ENCODE measurements at regions not wholly inside any gene's neighbourhood (a gene's known extent, or its start where the extent isn't known, plus 50 kb on each side); places are given as distances from the start of the nearest gene placed in this dataset.

DNA sequence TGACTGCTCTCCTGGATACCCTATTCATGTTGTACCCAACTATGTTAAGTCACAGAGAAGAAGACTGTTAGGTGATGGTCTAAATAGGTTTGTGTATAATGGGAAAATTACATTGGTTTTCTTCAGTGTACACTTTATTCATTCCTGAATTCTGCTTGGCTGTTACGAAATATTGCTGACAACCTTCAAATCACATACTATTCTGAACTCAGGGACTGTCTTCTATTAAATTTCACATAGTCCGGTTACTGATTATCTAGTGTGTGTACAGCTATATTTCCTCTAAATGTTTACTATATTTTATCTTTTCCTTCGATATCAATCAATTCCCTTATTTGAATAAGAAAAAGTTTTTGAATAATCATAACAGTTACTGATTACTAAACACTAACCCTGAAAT is 1090.3 kb upstream of the CITED2 start:
- Histone ChIP-seq H3K4me3 (ENCODE audit: low read depth, low read length, poor library complexity, severe bottlenecking) (no peak overlapping the region), H3K4me1 (ENCODE audit: insufficient read depth, low read length, poor library complexity, severe bottlenecking) (peaks cover 9% of the 10 kb centered on the region), H3K36me3 (ENCODE audit: insufficient read depth, low read length, poor library complexity, severe bottlenecking) (no peaks in the 10 kb centered on the region), H3K27me3 (replicated peaks; ENCODE audit: insufficient read depth, low read depth, low read length, poor library complexity) (no peaks in the 10 kb centered on the region), H3K9me3 (ENCODE audit: low read depth, low read length, poor library complexity, severe bottlenecking) (peaks cover 21% of the 10 kb centered on the region), H3K27ac (ENCODE audit: low read depth, low read length, poor library complexity, severe bottlenecking) (no peak overlapping the region)
- TF ChIP-seq EZH2 (IDR thresholded peaks at IDR 0.05; ENCODE audit: borderline replicate concordance, low read depth, low read length, poor library complexity, severe bottlenecking) = no peak
- TF ChIP-seq, protein P1, sequence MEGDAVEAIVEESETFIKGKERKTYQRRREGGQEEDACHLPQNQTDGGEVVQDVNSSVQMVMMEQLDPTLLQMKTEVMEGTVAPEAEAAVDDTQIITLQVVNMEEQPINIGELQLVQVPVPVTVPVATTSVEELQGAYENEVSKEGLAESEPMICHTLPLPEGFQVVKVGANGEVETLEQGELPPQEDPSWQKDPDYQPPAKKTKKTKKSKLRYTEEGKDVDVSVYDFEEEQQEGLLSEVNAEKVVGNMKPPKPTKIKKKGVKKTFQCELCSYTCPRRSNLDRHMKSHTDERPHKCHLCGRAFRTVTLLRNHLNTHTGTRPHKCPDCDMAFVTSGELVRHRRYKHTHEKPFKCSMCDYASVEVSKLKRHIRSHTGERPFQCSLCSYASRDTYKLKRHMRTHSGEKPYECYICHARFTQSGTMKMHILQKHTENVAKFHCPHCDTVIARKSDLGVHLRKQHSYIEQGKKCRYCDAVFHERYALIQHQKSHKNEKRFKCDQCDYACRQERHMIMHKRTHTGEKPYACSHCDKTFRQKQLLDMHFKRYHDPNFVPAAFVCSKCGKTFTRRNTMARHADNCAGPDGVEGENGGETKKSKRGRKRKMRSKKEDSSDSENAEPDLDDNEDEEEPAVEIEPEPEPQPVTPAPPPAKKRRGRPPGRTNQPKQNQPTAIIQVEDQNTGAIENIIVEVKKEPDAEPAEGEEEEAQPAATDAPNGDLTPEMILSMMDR (conservative IDR thresholded peaks at IDR 0.05; ENCODE audit: low read depth, low read length) = no peak
- intact Hi-C loops (cut with micrococcal nuclease; ENCODE audit: unreplicated experiment) = no loop called here
- no peak for DNase-seq (ENCODE audit: low spot score)
- POLR2A ChIA-PET (ENCODE audit: low non-redundant PET) = interaction anchor here (0.8 kb wide), 1 partner anchor 55 kb away, joined by 4 read pairs; no protein-coding TSS in a partner anchor
- CTCF ChIA-PET = no interaction called here
- no TSS peak for BruUV-seq (replicated peaks)

DNA sequence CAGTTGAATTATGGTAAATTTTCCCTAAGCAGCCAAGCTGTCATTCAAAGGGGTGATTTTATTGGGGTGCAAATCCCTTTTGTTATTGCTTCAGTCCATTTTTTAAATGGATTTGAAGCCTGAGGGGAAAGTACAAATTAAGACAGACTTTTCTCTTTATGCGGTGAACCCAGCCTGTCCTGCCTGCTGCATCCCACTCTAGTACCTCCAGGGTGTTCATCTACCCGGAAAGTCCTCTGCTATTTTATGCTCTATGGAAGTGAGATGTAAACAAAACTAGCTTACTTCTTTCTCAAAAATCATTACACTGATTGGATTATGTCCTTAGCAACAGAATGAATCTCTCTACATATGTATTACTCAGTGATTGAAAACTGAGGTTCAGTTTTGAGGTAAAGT is 1088.9 kb upstream of the CITED2 start:
- Histone ChIP-seq H3K27ac (ENCODE audit: low read depth, low read length, poor library complexity, severe bottlenecking) (no peak overlapping the region), H3K27me3 (replicated peaks; ENCODE audit: insufficient read depth, low read depth, low read length, poor library complexity) (no peaks in the 10 kb centered on the region), H3K36me3 (ENCODE audit: insufficient read depth, low read length, poor library complexity, severe bottlenecking) (no peaks in the 10 kb centered on the region), H3K4me3 (ENCODE audit: low read depth, low read length, poor library complexity, severe bottlenecking) (no peak overlapping the region), H3K4me1 (ENCODE audit: insufficient read depth, low read length, poor library complexity, severe bottlenecking) (peaks cover 9% of the 10 kb centered on the region), H3K9me3 (ENCODE audit: low read depth, low read length, poor library complexity, severe bottlenecking) (peaks cover 17% of the 10 kb centered on the region)
- intact Hi-C loops (cut with micrococcal nuclease; ENCODE audit: unreplicated experiment) = no loop called here
- no peak for DNase-seq (ENCODE audit: low spot score)
- ChIA-PET POLR2A (ENCODE audit: low non-redundant PET) (no interaction called here), CTCF (no interaction called here)
- BruUV-seq (replicated peaks) = no TSS peak
- no peak for TF ChIP-seq EZH2 (IDR thresholded peaks at IDR 0.05; ENCODE audit: borderline replicate concordance, low read depth, low read length, poor library complexity, severe bottlenecking)
- TF ChIP-seq, protein P1 (conservative IDR thresholded peaks at IDR 0.05; ENCODE audit: low read depth, low read length) = no peak

DNA sequence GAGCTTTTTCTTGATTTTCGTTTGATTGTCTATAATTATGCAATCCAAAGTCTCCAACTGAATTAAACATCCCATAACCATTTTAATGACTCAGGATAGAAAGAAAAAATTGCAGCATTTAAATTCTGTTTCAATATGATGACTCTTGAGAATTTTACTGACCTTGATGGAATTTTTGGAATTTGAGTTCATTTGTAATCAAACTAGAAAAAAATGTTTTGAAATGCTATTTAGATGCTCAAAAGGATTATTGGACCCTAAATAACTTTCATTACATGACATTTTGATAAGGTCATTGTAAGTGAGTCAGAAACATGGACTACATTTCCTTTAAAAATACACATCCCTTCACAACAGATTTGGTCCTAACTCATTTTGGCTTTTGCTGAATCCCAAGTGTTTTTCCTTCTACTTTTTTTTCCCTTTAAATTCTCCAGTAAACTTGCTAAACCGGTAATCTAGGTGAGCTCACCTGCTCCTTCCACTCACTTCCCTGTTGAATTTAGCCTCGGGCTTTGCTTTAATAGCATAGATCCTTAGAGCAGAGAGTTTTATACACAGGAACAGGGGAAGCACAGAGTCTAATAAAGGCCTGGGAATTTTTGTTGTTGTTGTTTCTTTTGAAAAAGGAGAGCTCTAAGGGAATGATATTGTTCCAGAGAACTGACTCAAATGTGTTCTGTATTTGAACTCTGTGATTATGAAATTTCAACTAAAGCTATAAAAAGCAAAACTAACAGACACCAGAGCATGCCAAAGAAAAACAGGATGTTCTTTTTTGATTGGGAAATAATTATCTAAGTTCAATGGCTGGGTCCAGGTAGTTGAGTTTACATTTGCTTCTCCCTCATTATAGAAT is 1088.2 kb upstream of the CITED2 start:
- TF ChIP-seq, protein P1 (conservative IDR thresholded peaks at IDR 0.05; ENCODE audit: low read depth, low read length) = no peak
- TF ChIP-seq EZH2 (IDR thresholded peaks at IDR 0.05; ENCODE audit: borderline replicate concordance, low read depth, low read length, poor library complexity, severe bottlenecking) = no peak
- no peak overlapping the region for H3K4me3 ChIP-seq (ENCODE audit: low read depth, low read length, poor library complexity, severe bottlenecking)
- intact Hi-C loops (cut with micrococcal nuclease; ENCODE audit: unreplicated experiment) = no loop called here
- H3K4me1 ChIP-seq (ENCODE audit: insufficient read depth, low read length, poor library complexity, severe bottlenecking) = peaks cover 9% of the 10 kb centered on the region
- ChIA-PET CTCF (no interaction called here), POLR2A (ENCODE audit: low non-redundant PET) (no interaction called here)
- H3K9me3 ChIP-seq (ENCODE audit: low read depth, low read length, poor library complexity, severe bottlenecking) = peaks cover 17% of the 10 kb centered on the region
- H3K27ac ChIP-seq (ENCODE audit: low read depth, low read length, poor library complexity, severe bottlenecking) = no peak overlapping the region
- H3K36me3 ChIP-seq (ENCODE audit: insufficient read depth, low read length, poor library complexity, severe bottlenecking) = no peaks in the 10 kb centered on the region
- DNase-seq (ENCODE audit: low spot score) = no peak
- no TSS peak for BruUV-seq (replicated peaks)
- H3K27me3 ChIP-seq (replicated peaks; ENCODE audit: insufficient read depth, low read depth, low read length, poor library complexity) = no peaks in the 10 kb centered on the region

Data from A673 (cell line).